Testis (tissue), 2 donors: ENCODE measurements at regions not wholly inside any gene's neighbourhood (a gene's known extent, or its start where the extent isn't known, plus 50 kb on each side); places are given as distances from the start of the nearest gene placed in this dataset.

Experiments
- POLR2A ChIP-seq: fragments of 450-650 bp; IDR thresholded peaks from one replicate; pipeline ENCODE4 v1.6.1; 2017; ENCODE audit warnings: antibody characterized with exemption, mild to moderate bottlenecking, moderate library complexity
- TF ChIP-seq, protein P1 (sequence below), 3 experiments: fragments of 450-650 bp in 2 of 3; fragments of 200-600 bp in 1 of 3; sonication (generic) in 1 of 3; IDR thresholded peaks; one replicate each; pipeline ENCODE4 v1.5.1; 2016 to 2019; ENCODE audit warnings: antibody characterized with exemption in 3 of 3, mild to moderate bottlenecking in 2 of 3, moderate library complexity in 1 of 3

DNA sequence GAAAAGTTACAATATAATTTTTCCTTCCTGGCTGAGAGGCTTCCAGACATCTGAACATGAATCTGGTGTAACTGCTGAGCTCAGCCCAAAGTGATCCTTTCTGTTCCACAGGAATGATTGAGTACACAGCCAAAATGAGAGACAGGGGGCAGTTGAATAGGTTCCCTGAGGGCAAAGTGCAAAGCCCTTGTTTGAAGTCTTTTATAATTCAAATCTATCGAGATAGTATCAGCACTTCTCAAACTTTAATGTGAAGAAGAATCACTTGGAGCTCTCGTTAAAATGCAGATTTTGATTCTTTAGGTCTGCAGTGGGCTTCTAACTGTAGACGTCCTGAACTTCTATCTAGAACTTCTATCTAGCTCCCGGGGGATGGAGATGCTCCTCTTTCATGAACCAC lies 54.4 kb upstream of the BMP2K start:
- TF ChIP-seq, protein P1, sequence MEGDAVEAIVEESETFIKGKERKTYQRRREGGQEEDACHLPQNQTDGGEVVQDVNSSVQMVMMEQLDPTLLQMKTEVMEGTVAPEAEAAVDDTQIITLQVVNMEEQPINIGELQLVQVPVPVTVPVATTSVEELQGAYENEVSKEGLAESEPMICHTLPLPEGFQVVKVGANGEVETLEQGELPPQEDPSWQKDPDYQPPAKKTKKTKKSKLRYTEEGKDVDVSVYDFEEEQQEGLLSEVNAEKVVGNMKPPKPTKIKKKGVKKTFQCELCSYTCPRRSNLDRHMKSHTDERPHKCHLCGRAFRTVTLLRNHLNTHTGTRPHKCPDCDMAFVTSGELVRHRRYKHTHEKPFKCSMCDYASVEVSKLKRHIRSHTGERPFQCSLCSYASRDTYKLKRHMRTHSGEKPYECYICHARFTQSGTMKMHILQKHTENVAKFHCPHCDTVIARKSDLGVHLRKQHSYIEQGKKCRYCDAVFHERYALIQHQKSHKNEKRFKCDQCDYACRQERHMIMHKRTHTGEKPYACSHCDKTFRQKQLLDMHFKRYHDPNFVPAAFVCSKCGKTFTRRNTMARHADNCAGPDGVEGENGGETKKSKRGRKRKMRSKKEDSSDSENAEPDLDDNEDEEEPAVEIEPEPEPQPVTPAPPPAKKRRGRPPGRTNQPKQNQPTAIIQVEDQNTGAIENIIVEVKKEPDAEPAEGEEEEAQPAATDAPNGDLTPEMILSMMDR (IDR thresholded peaks at IDR 0.05): no peak
- TF ChIP-seq POLR2A: no peak
